Endothelial cell of umbilical vein (primary cell): ENCODE measurements at regions not wholly inside any gene's neighbourhood (a gene's known extent, or its start where the extent isn't known, plus 50 kb on each side); places are given as distances from the start of the nearest gene placed in this dataset.

ENCODE experiments used
- POLR2A ChIP-seq: IDR thresholded peaks from 2 replicates; pipeline ENCODE4 v1.6.1; 2012; ENCODE audit warnings: low read depth, mild to moderate bottlenecking, control low read depth, low read length
- POLR2AphosphoS5 ChIP-seq: IDR thresholded peaks from 2 replicates; pipeline ENCODE4 v1.6.1; 2012; ENCODE audit warnings: low read depth, mild to moderate bottlenecking, control low read depth, low read length, moderate library complexity; ENCODE audit not compliant: insufficient read depth

GRCh38 chr4:33974270-33974669 lies 2270.0 kb downstream of the ARAP2 start:
- TF ChIP-seq POLR2A (no peak), POLR2AphosphoS5 (no peak)
